ENCODE measurements at regions not wholly inside any gene's neighbourhood (a gene's known extent, or its start where the extent isn't known, plus 50 kb on each side); places are given as distances from the start of the nearest gene placed in this dataset.

- Histone ChIP-seq H4K20me1 (ENCODE audit: insufficient read depth) (no peaks in the 10 kb centered on the region), H3K9me2 (ENCODE audit: insufficient read depth, low read length) (no peaks in the 10 kb centered on the region), H3F3A (ENCODE audit: insufficient read depth, low read length, poor library complexity, severe bottlenecking) (no peaks in the 10 kb centered on the region), H3K4me3 (ENCODE audit: low read length) (no peak overlapping the region), H3K79me2 (replicated peaks; ENCODE audit: insufficient read depth, low read length) (no peaks in the 10 kb centered on the region), H3K4me2 (ENCODE audit: low read length) (no peak overlapping the region), H3K27me3 (ENCODE audit: insufficient read depth, low read depth, low read length) (no peaks in the 10 kb centered on the region), H2AFZ (ENCODE audit: low read depth, low read length) (no peak overlapping the region), H3K27ac (ENCODE audit: low read length) (no peak overlapping the region), H3K9me3 (ENCODE audit: low read length) (no peaks in the 10 kb centered on the region), H3K36me3 (ENCODE audit: insufficient read depth, low read length) (no peaks in the 10 kb centered on the region), H3K9ac (ENCODE audit: low read length) (no peak overlapping the region)
- TF ChIP-seq RAD21 (conservative IDR thresholded peaks at IDR 0.05) (no peak), MXI1 (conservative IDR thresholded peaks at IDR 0.05; ENCODE audit: poor library complexity, severe bottlenecking) (no peak), TAF1 (IDR thresholded peaks at IDR 0.05; ENCODE audit: low read depth) (no peak), CTCF (IDR thresholded peaks at IDR 0.05; ENCODE audit: poor library complexity, severe bottlenecking) (no peak), POLR2AphosphoS5 (IDR thresholded peaks at IDR 0.05) (no peak), SMC3 (conservative IDR thresholded peaks at IDR 0.05; ENCODE audit: poor library complexity) (no peak), EP300 (conservative IDR thresholded peaks at IDR 0.05; ENCODE audit: poor library complexity, severe bottlenecking) (no peak), EZH2 (IDR thresholded peaks at IDR 0.05; ENCODE audit: borderline replicate concordance, insufficient read depth, low read length, poor library complexity, severe bottlenecking) (no peak)
- TF ChIP-seq, protein P1, sequence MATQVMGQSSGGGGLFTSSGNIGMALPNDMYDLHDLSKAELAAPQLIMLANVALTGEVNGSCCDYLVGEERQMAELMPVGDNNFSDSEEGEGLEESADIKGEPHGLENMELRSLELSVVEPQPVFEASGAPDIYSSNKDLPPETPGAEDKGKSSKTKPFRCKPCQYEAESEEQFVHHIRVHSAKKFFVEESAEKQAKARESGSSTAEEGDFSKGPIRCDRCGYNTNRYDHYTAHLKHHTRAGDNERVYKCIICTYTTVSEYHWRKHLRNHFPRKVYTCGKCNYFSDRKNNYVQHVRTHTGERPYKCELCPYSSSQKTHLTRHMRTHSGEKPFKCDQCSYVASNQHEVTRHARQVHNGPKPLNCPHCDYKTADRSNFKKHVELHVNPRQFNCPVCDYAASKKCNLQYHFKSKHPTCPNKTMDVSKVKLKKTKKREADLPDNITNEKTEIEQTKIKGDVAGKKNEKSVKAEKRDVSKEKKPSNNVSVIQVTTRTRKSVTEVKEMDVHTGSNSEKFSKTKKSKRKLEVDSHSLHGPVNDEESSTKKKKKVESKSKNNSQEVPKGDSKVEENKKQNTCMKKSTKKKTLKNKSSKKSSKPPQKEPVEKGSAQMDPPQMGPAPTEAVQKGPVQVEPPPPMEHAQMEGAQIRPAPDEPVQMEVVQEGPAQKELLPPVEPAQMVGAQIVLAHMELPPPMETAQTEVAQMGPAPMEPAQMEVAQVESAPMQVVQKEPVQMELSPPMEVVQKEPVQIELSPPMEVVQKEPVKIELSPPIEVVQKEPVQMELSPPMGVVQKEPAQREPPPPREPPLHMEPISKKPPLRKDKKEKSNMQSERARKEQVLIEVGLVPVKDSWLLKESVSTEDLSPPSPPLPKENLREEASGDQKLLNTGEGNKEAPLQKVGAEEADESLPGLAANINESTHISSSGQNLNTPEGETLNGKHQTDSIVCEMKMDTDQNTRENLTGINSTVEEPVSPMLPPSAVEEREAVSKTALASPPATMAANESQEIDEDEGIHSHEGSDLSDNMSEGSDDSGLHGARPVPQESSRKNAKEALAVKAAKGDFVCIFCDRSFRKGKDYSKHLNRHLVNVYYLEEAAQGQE (IDR thresholded peaks at IDR 0.05; ENCODE audit: borderline replicate concordance), result no peak
Measured at GRCh38 chr13:73674570-73674969, 459.6 kb downstream of the KLF12 start.

DNA sequence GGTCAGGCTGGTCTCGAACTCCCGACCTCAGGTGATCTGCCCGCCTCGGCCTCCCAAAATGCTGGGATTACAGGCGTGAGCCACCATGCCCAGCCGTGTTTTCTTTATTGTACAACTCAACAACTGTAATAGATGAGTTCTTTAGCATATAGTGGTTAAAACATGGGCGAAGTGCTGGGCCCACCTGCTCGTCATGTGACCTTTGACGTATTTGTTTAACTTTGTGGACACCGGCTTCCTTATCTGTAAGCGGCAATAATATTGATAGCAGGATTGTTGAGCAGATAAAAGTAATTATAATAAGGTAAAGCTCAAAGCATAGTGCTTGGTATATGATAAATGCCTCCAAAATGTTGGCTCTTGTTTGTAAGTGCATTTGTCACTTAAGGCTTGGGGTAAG lies 460.3 kb downstream of the KLF12 start:
- H3K27ac ChIP-seq (ENCODE audit: low read length), result no peak overlapping the region
- H3K9ac ChIP-seq (ENCODE audit: low read length), result no peak overlapping the region

More for the DNA sequence above, 460.3 kb downstream of the KLF12 start:
- no peaks in the 10 kb centered on the region for H3K9me2 ChIP-seq (ENCODE audit: insufficient read depth, low read length)
- H4K20me1 ChIP-seq (ENCODE audit: insufficient read depth), result no peaks in the 10 kb centered on the region
- H3K79me2 ChIP-seq (replicated peaks; ENCODE audit: insufficient read depth, low read length), result no peaks in the 10 kb centered on the region
- TF ChIP-seq EP300 (conservative IDR thresholded peaks at IDR 0.05; ENCODE audit: poor library complexity, severe bottlenecking) (no peak), EZH2 (IDR thresholded peaks at IDR 0.05; ENCODE audit: borderline replicate concordance, insufficient read depth, low read length, poor library complexity, severe bottlenecking) (no peak), MXI1 (conservative IDR thresholded peaks at IDR 0.05; ENCODE audit: poor library complexity, severe bottlenecking) (no peak), RAD21 (conservative IDR thresholded peaks at IDR 0.05) (no peak), CTCF (IDR thresholded peaks at IDR 0.05; ENCODE audit: poor library complexity, severe bottlenecking) (no peak), SMC3 (conservative IDR thresholded peaks at IDR 0.05; ENCODE audit: poor library complexity) (no peak), TAF1 (IDR thresholded peaks at IDR 0.05; ENCODE audit: low read depth) (no peak), POLR2AphosphoS5 (IDR thresholded peaks at IDR 0.05) (no peak)
- TF ChIP-seq, protein P1 (IDR thresholded peaks at IDR 0.05; ENCODE audit: borderline replicate concordance), result no peak
- no peaks in the 10 kb centered on the region for H3K9me3 ChIP-seq (ENCODE audit: low read length)
- no peak overlapping the region for H2AFZ ChIP-seq (ENCODE audit: low read depth, low read length)
- H3K36me3 ChIP-seq (ENCODE audit: insufficient read depth, low read length), result no peaks in the 10 kb centered on the region
- no peaks in the 10 kb centered on the region for H3K27me3 ChIP-seq (ENCODE audit: insufficient read depth, low read depth, low read length)
- no peaks in the 10 kb centered on the region for H3F3A ChIP-seq (ENCODE audit: insufficient read depth, low read length, poor library complexity, severe bottlenecking)
- H3K4me3 ChIP-seq (ENCODE audit: low read length), result no peak overlapping the region
- no peak overlapping the region for H3K4me2 ChIP-seq (ENCODE audit: low read length)

Measured in neural cell (in vitro differentiated cells).